Parathyroid adenoma (tissue), 2 donors: ENCODE measurements at regions not wholly inside any gene's neighbourhood (a gene's known extent, or its start where the extent isn't known, plus 50 kb on each side); places are given as distances from the start of the nearest gene placed in this dataset.

ENCODE experiments used
- H2AFZ ChIP-seq: fragments of 300-600 bp; sonication (generic); one replicate; pipeline ENCODE4 v1.7.0; 2017; ENCODE audit warnings: antibody characterized with exemption, mild to moderate bottlenecking
- H3K27ac ChIP-seq: fragments of 300-600 bp; sonication (generic); one replicate; pipeline ENCODE4 v1.7.0; 2017
- H3K27me3 ChIP-seq: fragments of 300-600 bp; sonication (generic); one replicate; pipeline ENCODE4 v1.7.0; 2017; ENCODE audit warnings: low read length; ENCODE audit not compliant: control insufficient read depth, insufficient read depth
- H3K36me3 ChIP-seq: fragments of 300-600 bp; sonication (generic); one replicate; pipeline ENCODE4 v1.7.0; 2017; ENCODE audit warnings: low read length; ENCODE audit not compliant: control insufficient read depth, insufficient read depth
- H3K4me1 ChIP-seq: fragments of 300-600 bp; sonication (generic); one replicate; pipeline ENCODE4 v1.7.0; 2017; ENCODE audit warnings: control low read depth
- H3K4me2 ChIP-seq: fragments of 300-600 bp; sonication (generic); one replicate; pipeline ENCODE4 v1.7.0; 2017; ENCODE audit warnings: low read length
- H3K4me3 ChIP-seq: fragments of 300-600 bp; sonication (generic); one replicate; pipeline ENCODE4 v1.7.0; 2017; ENCODE audit warnings: low read depth, low read length
- H3K79me2 ChIP-seq: fragments of 300-600 bp; sonication (generic); one replicate; pipeline ENCODE4 v1.7.0; 2017; ENCODE audit warnings: control low read depth
- H3K9ac ChIP-seq: fragments of 300-600 bp; sonication (generic); one replicate; pipeline ENCODE4 v1.7.0; 2017; ENCODE audit warnings: mild to moderate bottlenecking
- H3K9me3 ChIP-seq: fragments of 300-600 bp; sonication (generic); one replicate; pipeline ENCODE4 v1.7.0; 2017; ENCODE audit warnings: low read length; ENCODE audit not compliant: control insufficient read depth
- TF ChIP-seq, protein P1 (sequence below): fragments of 300-600 bp; sonication (generic); IDR thresholded peaks from one replicate; pipeline ENCODE4 v1.7.0; 2017; ENCODE audit warnings: antibody characterized with exemption, mild to moderate bottlenecking
- donor health status: primary hyperparathyroidism.

DNA sequence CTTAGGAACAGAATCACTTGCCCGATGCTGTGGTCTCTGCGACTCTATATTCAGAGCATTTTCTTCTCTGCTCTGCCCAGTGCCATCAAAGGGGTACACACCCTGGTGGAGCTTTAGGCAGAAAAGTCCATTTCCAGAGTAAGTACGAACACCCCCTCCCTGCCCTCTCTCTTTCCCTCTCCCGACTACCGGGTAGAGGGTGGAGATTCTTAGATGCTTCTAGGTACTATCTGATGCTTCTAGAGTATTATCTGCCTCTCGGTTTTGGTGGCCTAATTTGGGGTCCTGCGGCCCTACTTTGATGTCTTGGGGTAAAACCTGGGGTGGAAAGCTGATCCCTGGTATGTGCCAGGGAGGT lies 245.4 kb upstream of the SOX4 start:
- H3K79me2 ChIP-seq, result no peaks in the 10 kb centered on the region
- H3K9me3 ChIP-seq, result no peaks in the 10 kb centered on the region
- H3K4me1 ChIP-seq, result no peaks in the 10 kb centered on the region
- TF ChIP-seq, protein P1, sequence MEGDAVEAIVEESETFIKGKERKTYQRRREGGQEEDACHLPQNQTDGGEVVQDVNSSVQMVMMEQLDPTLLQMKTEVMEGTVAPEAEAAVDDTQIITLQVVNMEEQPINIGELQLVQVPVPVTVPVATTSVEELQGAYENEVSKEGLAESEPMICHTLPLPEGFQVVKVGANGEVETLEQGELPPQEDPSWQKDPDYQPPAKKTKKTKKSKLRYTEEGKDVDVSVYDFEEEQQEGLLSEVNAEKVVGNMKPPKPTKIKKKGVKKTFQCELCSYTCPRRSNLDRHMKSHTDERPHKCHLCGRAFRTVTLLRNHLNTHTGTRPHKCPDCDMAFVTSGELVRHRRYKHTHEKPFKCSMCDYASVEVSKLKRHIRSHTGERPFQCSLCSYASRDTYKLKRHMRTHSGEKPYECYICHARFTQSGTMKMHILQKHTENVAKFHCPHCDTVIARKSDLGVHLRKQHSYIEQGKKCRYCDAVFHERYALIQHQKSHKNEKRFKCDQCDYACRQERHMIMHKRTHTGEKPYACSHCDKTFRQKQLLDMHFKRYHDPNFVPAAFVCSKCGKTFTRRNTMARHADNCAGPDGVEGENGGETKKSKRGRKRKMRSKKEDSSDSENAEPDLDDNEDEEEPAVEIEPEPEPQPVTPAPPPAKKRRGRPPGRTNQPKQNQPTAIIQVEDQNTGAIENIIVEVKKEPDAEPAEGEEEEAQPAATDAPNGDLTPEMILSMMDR, result no peak
- no peak overlapping the region for H3K9ac ChIP-seq
- no peak overlapping the region for H3K27ac ChIP-seq
- H3K27me3 ChIP-seq, result no peaks in the 10 kb centered on the region
- no peaks in the 10 kb centered on the region for H3K36me3 ChIP-seq
- no peak overlapping the region for H3K4me3 ChIP-seq
- no peak overlapping the region for H3K4me2 ChIP-seq
- no peak overlapping the region for H2AFZ ChIP-seq

DNA sequence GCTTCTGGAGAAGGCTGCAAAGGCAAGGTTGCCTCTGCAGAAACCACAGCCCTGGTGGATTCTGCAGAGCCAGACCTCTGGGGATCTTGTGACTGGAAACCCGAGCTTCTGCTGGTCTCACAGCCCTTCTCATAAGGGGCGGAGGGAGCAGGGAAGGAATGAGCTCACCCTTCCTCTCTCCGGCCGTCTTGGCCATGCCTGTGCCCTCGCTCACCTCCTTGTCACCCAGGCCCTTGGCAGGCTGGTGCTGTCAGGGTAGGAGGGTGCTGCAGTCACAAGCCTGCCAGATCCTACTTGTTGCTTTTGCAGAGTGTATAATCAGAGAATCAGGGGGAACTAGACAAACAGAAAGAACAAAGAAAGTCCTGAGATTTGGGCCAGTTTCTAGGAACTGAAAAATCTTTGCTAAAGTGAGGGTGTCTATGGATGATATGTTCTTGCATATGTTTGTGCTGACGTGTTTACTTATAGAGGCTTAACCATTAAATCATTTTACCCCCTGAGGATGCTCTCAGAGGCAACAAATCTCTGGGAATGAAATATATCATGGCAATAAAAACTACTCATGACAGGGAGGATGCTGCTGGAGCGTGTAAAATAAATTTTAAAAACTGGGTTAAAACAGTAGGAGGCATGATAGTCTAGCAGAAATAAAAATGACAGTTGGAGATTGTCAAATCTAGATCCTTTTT lies 244.9 kb upstream of the SOX4 start:
- no peaks in the 10 kb centered on the region for H3K27me3 ChIP-seq
- no peaks in the 10 kb centered on the region for H3K9me3 ChIP-seq
- no peaks in the 10 kb centered on the region for H3K4me1 ChIP-seq
- no peaks in the 10 kb centered on the region for H3K79me2 ChIP-seq
- no peak overlapping the region for H3K4me3 ChIP-seq
- no peaks in the 10 kb centered on the region for H3K36me3 ChIP-seq
- TF ChIP-seq, protein P1, result no peak
- no peak overlapping the region for H3K4me2 ChIP-seq
- no peak overlapping the region for H3K27ac ChIP-seq
- H2AFZ ChIP-seq, result no peak overlapping the region
- H3K9ac ChIP-seq, result no peak overlapping the region

DNA sequence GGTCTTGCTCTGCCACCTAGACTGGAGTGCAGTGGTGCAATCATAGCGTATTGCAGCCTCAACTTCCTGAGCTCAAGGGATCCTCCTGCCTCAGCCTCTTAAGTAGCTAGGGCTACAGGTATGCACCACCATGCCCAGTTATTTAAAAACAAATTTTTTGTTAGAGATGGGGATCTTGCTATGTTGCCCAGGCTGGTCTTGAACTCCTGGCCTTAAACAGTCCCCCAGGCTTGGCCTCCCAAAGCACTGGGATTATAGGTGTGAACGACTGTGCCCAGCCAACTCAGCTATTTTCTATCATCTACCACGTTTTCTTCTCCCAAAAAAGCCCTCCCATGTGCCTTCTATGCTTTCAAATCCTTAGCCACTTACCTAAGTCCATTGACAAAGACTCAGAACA lies 243.7 kb upstream of the SOX4 start:
- H3K36me3 ChIP-seq, result no peaks in the 10 kb centered on the region
- H3K4me2 ChIP-seq, result no peak overlapping the region
- H3K27me3 ChIP-seq, result no peaks in the 10 kb centered on the region
- no peaks in the 10 kb centered on the region for H3K4me1 ChIP-seq
- H2AFZ ChIP-seq, result no peak overlapping the region
- H3K27ac ChIP-seq, result no peak overlapping the region
- H3K79me2 ChIP-seq, result no peaks in the 10 kb centered on the region
- no peak overlapping the region for H3K4me3 ChIP-seq
- no peak overlapping the region for H3K9ac ChIP-seq
- TF ChIP-seq, protein P1, result no peak
- no peaks in the 10 kb centered on the region for H3K9me3 ChIP-seq

DNA sequence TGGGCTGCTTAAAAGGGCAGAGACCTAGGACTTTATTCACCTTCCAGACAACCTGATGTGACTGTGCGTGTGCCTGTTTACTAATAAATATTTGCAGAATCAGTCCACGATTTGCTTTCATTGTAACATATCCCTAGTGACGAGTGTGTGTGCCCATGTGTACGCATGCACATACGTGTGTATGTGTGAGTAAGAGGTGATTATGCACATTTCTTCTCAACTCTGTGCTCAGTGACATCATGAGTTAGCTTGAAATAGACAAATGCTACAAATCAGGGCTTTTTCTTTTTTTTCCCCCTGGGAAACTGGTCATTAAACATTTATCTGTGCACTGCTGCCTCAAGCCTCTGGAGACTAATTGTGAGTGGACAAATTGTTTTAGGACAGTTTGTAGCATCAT lies 242.6 kb upstream of the SOX4 start:
- no peak overlapping the region for H3K9ac ChIP-seq
- no peaks in the 10 kb centered on the region for H3K9me3 ChIP-seq

DNA sequence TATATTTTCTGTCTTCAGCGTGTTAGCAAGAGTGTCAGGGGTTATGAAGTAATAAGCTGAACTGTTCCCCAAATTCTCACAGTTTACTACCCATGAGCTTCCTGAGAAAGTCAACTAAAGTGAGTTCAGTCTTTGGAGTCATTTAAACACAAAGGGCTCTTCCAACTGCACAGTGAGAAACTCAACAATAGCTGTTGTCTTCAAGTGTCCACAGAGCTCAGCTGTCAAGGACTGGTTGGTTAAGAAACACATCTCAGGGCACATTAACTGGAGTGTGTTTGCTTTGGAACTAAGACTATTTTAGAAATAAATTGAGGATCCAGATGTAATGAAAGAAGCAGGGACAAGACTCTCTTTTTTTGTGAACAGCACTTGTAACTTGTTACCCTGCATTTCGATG lies 241.4 kb upstream of the SOX4 start:
- H3K4me2 ChIP-seq, result no peak overlapping the region
- H3K27ac ChIP-seq, result no peak overlapping the region
- H3K36me3 ChIP-seq, result no peaks in the 10 kb centered on the region
- no peak overlapping the region for H3K9ac ChIP-seq
- H3K4me3 ChIP-seq, result no peak overlapping the region
- H3K79me2 ChIP-seq, result no peaks in the 10 kb centered on the region
- H3K9me3 ChIP-seq, result no peaks in the 10 kb centered on the region
- no peak overlapping the region for H2AFZ ChIP-seq
- TF ChIP-seq, protein P1, result no peak
- no peaks in the 10 kb centered on the region for H3K27me3 ChIP-seq
- H3K4me1 ChIP-seq, result no peaks in the 10 kb centered on the region

More for the DNA sequence above, 242.6 kb upstream of the SOX4 start:
- Histone ChIP-seq H3K4me1 (no peaks in the 10 kb centered on the region), H3K4me3 (no peak overlapping the region), H3K27ac (no peak overlapping the region), H3K36me3 (no peaks in the 10 kb centered on the region), H3K79me2 (no peaks in the 10 kb centered on the region), H3K27me3 (no peaks in the 10 kb centered on the region), H3K4me2 (no peak overlapping the region), H2AFZ (no peak overlapping the region)
- TF ChIP-seq, protein P1, result no peak
